ENCODE measurements at regions not wholly inside any gene's neighbourhood (a gene's known extent, or its start where the extent isn't known, plus 50 kb on each side); places are given as distances from the start of the nearest gene placed in this dataset.

DNA sequence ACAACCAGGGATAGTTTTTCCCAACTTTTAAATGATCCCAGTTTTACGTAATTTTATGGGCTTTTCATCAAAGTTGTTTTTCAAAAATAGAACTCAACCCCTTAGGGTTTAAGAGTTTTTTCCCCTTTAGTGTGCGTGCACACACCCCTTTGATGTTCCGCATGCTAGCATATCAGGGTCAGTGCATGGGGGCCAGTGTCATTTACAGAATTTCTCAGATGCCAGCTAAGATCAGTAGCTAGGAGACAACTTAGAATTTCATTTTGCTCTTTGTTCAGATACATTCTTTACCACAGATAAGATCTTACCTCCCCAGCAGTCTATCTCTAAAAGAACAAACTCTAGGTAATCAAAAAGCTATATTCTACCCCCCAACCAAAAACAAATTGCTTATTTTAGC, 238.5 kb upstream of the SASH1 start:
- DNase-seq (ENCODE audit: low spot score in 2 of 2): no peak
- no peaks in the 10 kb centered on the region for H3K4me1 ChIP-seq
- H3K27me3 ChIP-seq: no peaks in the 10 kb centered on the region
- no peak overlapping the region for H3K4me3 ChIP-seq
- TF ChIP-seq, protein P1, sequence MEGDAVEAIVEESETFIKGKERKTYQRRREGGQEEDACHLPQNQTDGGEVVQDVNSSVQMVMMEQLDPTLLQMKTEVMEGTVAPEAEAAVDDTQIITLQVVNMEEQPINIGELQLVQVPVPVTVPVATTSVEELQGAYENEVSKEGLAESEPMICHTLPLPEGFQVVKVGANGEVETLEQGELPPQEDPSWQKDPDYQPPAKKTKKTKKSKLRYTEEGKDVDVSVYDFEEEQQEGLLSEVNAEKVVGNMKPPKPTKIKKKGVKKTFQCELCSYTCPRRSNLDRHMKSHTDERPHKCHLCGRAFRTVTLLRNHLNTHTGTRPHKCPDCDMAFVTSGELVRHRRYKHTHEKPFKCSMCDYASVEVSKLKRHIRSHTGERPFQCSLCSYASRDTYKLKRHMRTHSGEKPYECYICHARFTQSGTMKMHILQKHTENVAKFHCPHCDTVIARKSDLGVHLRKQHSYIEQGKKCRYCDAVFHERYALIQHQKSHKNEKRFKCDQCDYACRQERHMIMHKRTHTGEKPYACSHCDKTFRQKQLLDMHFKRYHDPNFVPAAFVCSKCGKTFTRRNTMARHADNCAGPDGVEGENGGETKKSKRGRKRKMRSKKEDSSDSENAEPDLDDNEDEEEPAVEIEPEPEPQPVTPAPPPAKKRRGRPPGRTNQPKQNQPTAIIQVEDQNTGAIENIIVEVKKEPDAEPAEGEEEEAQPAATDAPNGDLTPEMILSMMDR (IDR thresholded peaks at IDR 0.05): no peak
- no peak overlapping the region for H3K27ac ChIP-seq
- H3K9me3 ChIP-seq: no peaks in the 10 kb centered on the region
- intact Hi-C loops (cut with DNase I): no loop called here
- H3K36me3 ChIP-seq: no peaks in the 10 kb centered on the region

DNA sequence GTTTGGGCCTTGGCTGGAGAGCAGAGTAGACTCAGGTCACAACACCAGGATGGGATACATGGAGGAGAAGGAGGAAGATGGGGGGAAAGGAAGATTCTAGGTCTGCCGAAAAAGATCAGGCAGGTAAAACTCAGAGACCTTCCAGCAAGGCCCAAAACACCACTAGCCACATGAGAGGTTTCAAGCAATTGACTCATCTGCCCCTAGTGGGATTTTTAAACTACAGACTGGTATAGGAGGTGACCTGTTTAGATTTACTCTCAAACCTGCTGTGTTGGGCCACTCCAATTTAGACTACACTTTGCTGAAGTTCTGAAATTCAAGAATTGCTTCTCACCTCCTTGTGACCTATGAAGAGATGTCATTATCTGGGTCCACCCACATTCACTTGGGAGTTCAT, 236.9 kb upstream of the SASH1 start:
- Histone ChIP-seq H3K27me3 (no peaks in the 10 kb centered on the region), H3K9me3 (no peaks in the 10 kb centered on the region), H3K27ac (no peak overlapping the region), H3K4me1 (no peaks in the 10 kb centered on the region), H3K36me3 (no peaks in the 10 kb centered on the region), H3K4me3 (no peak overlapping the region)
- DNase-seq (ENCODE audit: low spot score in 2 of 2): no peak
- TF ChIP-seq, protein P1 (IDR thresholded peaks at IDR 0.05): no peak
- intact Hi-C loops (cut with DNase I): no loop called here

DNA sequence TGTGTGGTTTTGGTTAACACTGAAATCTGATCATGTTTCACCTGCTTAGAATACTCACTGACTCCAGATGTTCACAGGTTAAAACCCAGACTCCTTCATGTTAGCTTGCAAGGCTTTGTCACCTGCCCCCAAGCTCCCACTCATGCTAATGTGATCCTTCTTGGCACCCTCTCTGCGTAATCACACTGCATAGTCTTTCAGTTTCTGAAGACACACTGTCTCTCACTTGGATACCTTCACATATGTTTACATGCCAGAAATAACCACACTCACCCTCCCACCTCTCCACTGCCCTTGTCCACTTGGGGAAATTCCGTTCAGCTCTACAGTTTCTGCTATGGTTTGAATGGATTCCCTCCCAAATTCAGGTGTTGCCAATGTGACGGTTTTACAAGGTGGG, 234.7 kb upstream of the SASH1 start:
- Histone ChIP-seq H3K4me1 (no peaks in the 10 kb centered on the region), H3K9me3 (no peaks in the 10 kb centered on the region), H3K27ac (no peak overlapping the region), H3K4me3 (no peak overlapping the region), H3K36me3 (no peaks in the 10 kb centered on the region), H3K27me3 (no peaks in the 10 kb centered on the region)
- TF ChIP-seq, protein P1 (IDR thresholded peaks at IDR 0.05): no peak
- DNase-seq (ENCODE audit: low spot score in 2 of 2): no peak
- intact Hi-C loops (cut with DNase I): no loop called here

DNA sequence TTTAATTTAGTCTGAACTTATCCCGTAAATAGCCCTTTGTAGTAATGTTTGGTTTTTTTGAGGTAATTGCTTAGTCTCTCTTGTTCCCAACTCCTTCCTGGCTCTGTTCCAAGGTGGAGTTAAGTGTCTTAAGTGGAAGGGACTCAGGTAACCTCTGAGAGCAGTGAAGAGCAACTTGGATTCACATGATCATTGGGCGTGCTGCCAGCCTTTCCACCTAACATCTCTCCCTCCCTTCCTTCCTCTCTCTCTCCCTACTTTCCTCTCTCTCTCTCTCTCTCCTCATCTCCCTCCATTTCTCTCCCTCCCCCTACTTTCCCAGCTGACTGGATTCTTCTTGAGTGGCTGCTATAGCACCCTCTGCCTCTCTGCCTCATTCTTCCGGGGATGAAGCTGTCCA, 232.9 kb upstream of the SASH1 start:
- no peaks in the 10 kb centered on the region for H3K36me3 ChIP-seq
- no peaks in the 10 kb centered on the region for H3K27me3 ChIP-seq
- intact Hi-C loops (cut with DNase I): no loop called here
- no peaks in the 10 kb centered on the region for H3K4me1 ChIP-seq
- no peak for DNase-seq (ENCODE audit: low spot score in 2 of 2)
- TF ChIP-seq, protein P1 (IDR thresholded peaks at IDR 0.05): no peak
- H3K9me3 ChIP-seq: no peaks in the 10 kb centered on the region
- no peak overlapping the region for H3K4me3 ChIP-seq
- no peak overlapping the region for H3K27ac ChIP-seq

DNA sequence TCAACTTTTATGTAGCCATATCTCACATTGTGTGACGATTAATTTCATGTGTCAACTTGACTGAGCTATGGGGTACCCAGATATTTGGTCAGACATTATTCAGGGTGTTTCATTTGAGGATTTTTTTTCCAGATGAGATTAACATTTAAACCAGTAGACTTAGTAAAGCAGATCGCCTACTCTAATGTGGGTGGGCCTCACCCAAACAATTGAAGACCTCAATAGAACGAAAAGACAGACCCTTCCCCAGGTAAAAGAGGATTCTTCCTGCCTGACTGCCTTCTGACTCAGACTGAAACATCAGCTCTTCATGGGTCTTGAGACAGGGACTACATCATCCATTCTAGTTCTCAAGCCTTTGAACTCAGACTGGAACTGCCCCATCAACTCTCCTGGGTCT, 231.7 kb upstream of the SASH1 start:
- H3K36me3 ChIP-seq: no peaks in the 10 kb centered on the region
- intact Hi-C loops (cut with DNase I): no loop called here
- H3K4me3 ChIP-seq: no peak overlapping the region
- DNase-seq (ENCODE audit: low spot score in 2 of 2): no peak
- H3K9me3 ChIP-seq: no peaks in the 10 kb centered on the region
- H3K27ac ChIP-seq: no peak overlapping the region
- TF ChIP-seq, protein P1 (IDR thresholded peaks at IDR 0.05): no peak
- no peaks in the 10 kb centered on the region for H3K27me3 ChIP-seq
- H3K4me1 ChIP-seq: no peaks in the 10 kb centered on the region

DNA sequence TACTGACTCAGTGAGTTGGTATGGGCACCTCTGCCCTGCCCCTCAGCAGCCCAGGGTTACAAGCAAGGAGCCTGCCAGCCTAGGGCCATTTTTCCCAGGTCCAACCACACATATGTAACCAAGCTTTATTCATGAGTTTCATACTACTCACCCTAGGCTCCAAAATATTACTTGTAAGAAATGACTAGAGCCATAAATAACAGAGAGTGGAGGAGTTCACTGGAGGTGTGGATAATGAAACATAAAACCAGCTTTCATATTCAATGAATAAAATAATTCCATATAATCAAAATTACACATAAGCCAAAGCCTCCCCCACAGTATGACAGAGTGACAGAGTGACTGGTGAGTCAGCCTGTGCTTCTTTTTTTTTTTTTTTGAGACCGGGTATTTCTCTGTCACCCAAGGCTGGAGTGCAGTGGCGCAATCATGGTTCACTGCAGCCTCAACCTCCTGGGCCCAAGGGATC, 229.8 kb upstream of the SASH1 start:
- DNase-seq (ENCODE audit: low spot score in 2 of 2): no peak
- TF ChIP-seq, protein P1 (IDR thresholded peaks at IDR 0.05): no peak
- H3K36me3 ChIP-seq: no peaks in the 10 kb centered on the region
- no peaks in the 10 kb centered on the region for H3K4me1 ChIP-seq
- H3K27ac ChIP-seq: no peak overlapping the region
- H3K4me3 ChIP-seq: no peak overlapping the region
- intact Hi-C loops (cut with DNase I): no loop called here
- no peaks in the 10 kb centered on the region for H3K9me3 ChIP-seq
- H3K27me3 ChIP-seq: no peaks in the 10 kb centered on the region

Data from ascending aorta (tissue), 2 donors.